Chondrocyte (in vitro differentiated cells): ENCODE measurements at regions not wholly inside any gene's neighbourhood (a gene's known extent, or its start where the extent isn't known, plus 50 kb on each side); places are given as distances from the start of the nearest gene placed in this dataset.

Experiments used
- DNase-seq: peaks from one replicate; pipeline ENCODE4 v3.0.0; 2021; ENCODE audit warnings: mixed read lengths, low spot score
- H3K27ac Mint-ChIP-seq: one replicate; pipeline ENCODE4 v1.8.0; 2021; ENCODE audit warnings: mild to moderate bottlenecking, moderate library complexity, mixed read lengths; ENCODE audit not compliant: unreplicated experiment
- H3K27me3 Mint-ChIP-seq: 2 replicates; pipeline ENCODE4 v1.8.0; 2021; ENCODE audit warnings: low read depth, mixed read lengths
- H3K36me3 Mint-ChIP-seq: 2 replicates; pipeline ENCODE4 v1.8.0; 2021; ENCODE audit warnings: low read depth, mixed read lengths
- H3K4me1 Mint-ChIP-seq: 2 replicates; pipeline ENCODE4 v1.8.0; 2021; ENCODE audit warnings: low read depth, mild to moderate bottlenecking, mixed read lengths
- H3K4me3 Mint-ChIP-seq: one replicate; pipeline ENCODE4 v1.8.0; 2021; ENCODE audit warnings: mild to moderate bottlenecking, moderate library complexity, mixed read lengths; ENCODE audit not compliant: unreplicated experiment
- H3K9me3 Mint-ChIP-seq: 2 replicates; pipeline ENCODE4 v1.8.0; 2021; ENCODE audit warnings: low read depth, mixed read lengths
- CTCF ChIP-seq: fragments of 200-600 bp; sonication (generic); IDR thresholded peaks from 2 replicates; pipeline ENCODE4 v1.5.0; 2021; ENCODE audit warnings: antibody characterized with exemption, mild to moderate bottlenecking, moderate library complexity

- H3K36me3 Mint-ChIP-seq: no peaks in the 10 kb centered on the region
- H3K27me3 Mint-ChIP-seq: peaks cover 4% of the 10 kb centered on the region
- H3K4me3 Mint-ChIP-seq: no peak overlapping the region
- H3K27ac Mint-ChIP-seq: no peak overlapping the region
- H3K4me1 Mint-ChIP-seq: peaks cover 9% of the 10 kb centered on the region
- DNase-seq: no peak
- no peaks in the 10 kb centered on the region for H3K9me3 Mint-ChIP-seq
- TF ChIP-seq CTCF: no peak
These were observed 376.7 kb upstream of the CCDC179 start for GRCh38 chr11:23236826-23237555.

- Mint-ChIP-seq H3K4me1 (no peaks in the 10 kb centered on the region), H3K9me3 (peaks cover 5% of the 10 kb centered on the region), H3K27me3 (peaks cover 2% of the 10 kb centered on the region), H3K27ac (no peak overlapping the region), H3K36me3 (peaks cover 2% of the 10 kb centered on the region), H3K4me3 (no peak overlapping the region)
- DNase-seq: no peak
- TF ChIP-seq CTCF: no peak
These were observed 392.2 kb upstream of the CCDC179 start for GRCh38 chr11:23252426-23252825.

- TF ChIP-seq CTCF: no peak
- Mint-ChIP-seq H3K4me3 (no peak overlapping the region), H3K27ac (no peak overlapping the region), H3K9me3 (peaks cover 5% of the 10 kb centered on the region), H3K36me3 (peaks cover 2% of the 10 kb centered on the region), H3K4me1 (no peaks in the 10 kb centered on the region), H3K27me3 (peaks cover 2% of the 10 kb centered on the region)
- DNase-seq: no peak
These were observed 396.8 kb upstream of the CCDC179 start for GRCh38 chr11:23257088-23257487.

GRCh38 chr11:23257556-23257955, 397.3 kb upstream of the CCDC179 start:
- Mint-ChIP-seq H3K27me3 (peaks cover 2% of the 10 kb centered on the region), H3K27ac (no peak overlapping the region), H3K9me3 (peaks cover 5% of the 10 kb centered on the region), H3K4me3 (no peak overlapping the region), H3K4me1 (no peaks in the 10 kb centered on the region), H3K36me3 (peaks cover 2% of the 10 kb centered on the region)
- no peak for DNase-seq
- no peak for TF ChIP-seq CTCF

- H3K27me3 Mint-ChIP-seq: no peaks in the 10 kb centered on the region
- no peaks in the 10 kb centered on the region for H3K4me1 Mint-ChIP-seq
- H3K9me3 Mint-ChIP-seq: no peaks in the 10 kb centered on the region
- DNase-seq: no peak
- no peaks in the 10 kb centered on the region for H3K36me3 Mint-ChIP-seq
- TF ChIP-seq CTCF: no peak
- no peak overlapping the region for H3K4me3 Mint-ChIP-seq
- H3K27ac Mint-ChIP-seq: no peak overlapping the region
These were observed 403.2 kb upstream of the CCDC179 start for GRCh38 chr11:23263466-23263865.
